Body of pancreas (tissue), 4 donors: ENCODE measurements at regions not wholly inside any gene's neighbourhood (a gene's known extent, or its start where the extent isn't known, plus 50 kb on each side); places are given as distances from the start of the nearest gene placed in this dataset.

Source experiments
- POLR2A ChIP-seq, 3 donors: fragments of 450-650 bp; IDR thresholded peaks; one replicate each; pipeline ENCODE4 v1.6.1; 2016; ENCODE audit warnings: antibody characterized with exemption in 3 of 3, mild to moderate bottlenecking in 2 of 3
- TF ChIP-seq, protein P1 (sequence below), 7 experiments: fragments of 450-650 bp in 4 of 7; fragments of 200-600 bp in 3 of 7; sonication (generic) in 3 of 7; IDR thresholded peaks; one replicate each; pipeline ENCODE4 v1.5.1; 2016 to 2019; ENCODE audit warnings: antibody characterized with exemption in 7 of 7

DNA sequence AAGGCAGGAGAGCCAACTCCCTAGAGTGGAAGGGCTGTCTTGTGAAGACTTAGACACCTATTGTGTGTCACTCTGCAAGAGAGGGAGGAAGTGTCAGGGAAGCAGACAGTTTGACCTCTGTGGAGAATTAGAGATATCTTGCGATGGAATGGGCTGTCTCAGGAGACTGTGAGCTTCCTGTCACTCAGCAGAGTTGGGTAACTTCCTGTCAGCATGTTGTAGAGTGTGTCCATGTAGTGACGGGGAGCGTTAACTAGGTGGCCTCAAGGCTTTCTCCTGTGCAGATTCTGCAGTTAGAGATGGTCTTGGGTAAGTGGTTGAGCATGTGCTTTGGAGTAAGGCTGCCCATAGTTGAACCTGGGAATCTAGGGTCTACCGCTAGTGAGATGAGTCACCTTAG lies 136.5 kb downstream of the KIF4B start:
- TF ChIP-seq POLR2A (IDR thresholded peaks at IDR 0.05) = no peak
- TF ChIP-seq, protein P1, sequence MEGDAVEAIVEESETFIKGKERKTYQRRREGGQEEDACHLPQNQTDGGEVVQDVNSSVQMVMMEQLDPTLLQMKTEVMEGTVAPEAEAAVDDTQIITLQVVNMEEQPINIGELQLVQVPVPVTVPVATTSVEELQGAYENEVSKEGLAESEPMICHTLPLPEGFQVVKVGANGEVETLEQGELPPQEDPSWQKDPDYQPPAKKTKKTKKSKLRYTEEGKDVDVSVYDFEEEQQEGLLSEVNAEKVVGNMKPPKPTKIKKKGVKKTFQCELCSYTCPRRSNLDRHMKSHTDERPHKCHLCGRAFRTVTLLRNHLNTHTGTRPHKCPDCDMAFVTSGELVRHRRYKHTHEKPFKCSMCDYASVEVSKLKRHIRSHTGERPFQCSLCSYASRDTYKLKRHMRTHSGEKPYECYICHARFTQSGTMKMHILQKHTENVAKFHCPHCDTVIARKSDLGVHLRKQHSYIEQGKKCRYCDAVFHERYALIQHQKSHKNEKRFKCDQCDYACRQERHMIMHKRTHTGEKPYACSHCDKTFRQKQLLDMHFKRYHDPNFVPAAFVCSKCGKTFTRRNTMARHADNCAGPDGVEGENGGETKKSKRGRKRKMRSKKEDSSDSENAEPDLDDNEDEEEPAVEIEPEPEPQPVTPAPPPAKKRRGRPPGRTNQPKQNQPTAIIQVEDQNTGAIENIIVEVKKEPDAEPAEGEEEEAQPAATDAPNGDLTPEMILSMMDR (IDR thresholded peaks at IDR 0.05) = no peak
